Osteocyte (in vitro differentiated cells): ENCODE measurements at regions not wholly inside any gene's neighbourhood (a gene's known extent, or its start where the extent isn't known, plus 50 kb on each side); places are given as distances from the start of the nearest gene placed in this dataset.
"Not testable (repeated sequence)": the region's sequence is repeated elsewhere in the genome, so short reads cannot be mapped to it uniquely, and the experiment has no call there.

Experiments used
- DNase-seq: peaks from one replicate; pipeline ENCODE4 v3.0.0; 2021; ENCODE audit warnings: mixed read lengths; ENCODE audit not compliant: unreplicated experiment; ENCODE audit errors: extremely low spot score
- H3K27ac Mint-ChIP-seq: one replicate; pipeline ENCODE4 v1.8.0; 2021; ENCODE audit warnings: mild to moderate bottlenecking, mixed read lengths; ENCODE audit not compliant: unreplicated experiment
- H3K27me3 Mint-ChIP-seq: one replicate; pipeline ENCODE4 v1.8.0; 2021; ENCODE audit warnings: mixed read lengths; ENCODE audit not compliant: unreplicated experiment
- H3K36me3 Mint-ChIP-seq: one replicate; pipeline ENCODE4 v1.8.0; 2021; ENCODE audit warnings: mixed read lengths; ENCODE audit not compliant: unreplicated experiment
- H3K4me1 Mint-ChIP-seq: one replicate; pipeline ENCODE4 v1.8.0; 2021; ENCODE audit warnings: mixed read lengths; ENCODE audit not compliant: unreplicated experiment
- H3K4me3 Mint-ChIP-seq: one replicate; pipeline ENCODE4 v1.8.0; 2021; ENCODE audit warnings: mild to moderate bottlenecking, moderate library complexity, mixed read lengths; ENCODE audit not compliant: unreplicated experiment
- H3K9me3 Mint-ChIP-seq: one replicate; pipeline ENCODE4 v1.8.0; 2021; ENCODE audit warnings: mixed read lengths; ENCODE audit not compliant: unreplicated experiment
- CTCF ChIP-seq: fragments of 200-600 bp; sonication (generic); IDR thresholded peaks from 2 replicates; pipeline ENCODE4 v1.5.0; 2021; ENCODE audit warnings: antibody characterized with exemption, mild to moderate bottlenecking, moderate library complexity

- peaks cover 14% of the 10 kb centered on the region for H3K4me1 Mint-ChIP-seq
- no peak overlapping the region for H3K4me3 Mint-ChIP-seq
- H3K36me3 Mint-ChIP-seq: no peaks in the 10 kb centered on the region
- H3K9me3 Mint-ChIP-seq: no peaks in the 10 kb centered on the region
- no peak for TF ChIP-seq CTCF
- no peaks in the 10 kb centered on the region for H3K27me3 Mint-ChIP-seq
- no peak overlapping the region for H3K27ac Mint-ChIP-seq
- no peak for DNase-seq
Observed at GRCh38 chr3:34152656-34153055, 354.2 kb downstream of the PDCD6IP start.

GRCh38 chr3:34155108-34155507 is 356.7 kb downstream of the PDCD6IP start:
- Mint-ChIP-seq H3K4me1 (peaks cover 14% of the 10 kb centered on the region), H3K36me3 (no peaks in the 10 kb centered on the region), H3K9me3 (no peaks in the 10 kb centered on the region), H3K4me3 (no peak overlapping the region), H3K27me3 (no peaks in the 10 kb centered on the region), H3K27ac (no peak overlapping the region)
- no peak for TF ChIP-seq CTCF
- DNase-seq: no peak

- DNase-seq: no peak
- TF ChIP-seq CTCF: no peak
Observed at GRCh38 chr3:34155666-34156065, 357.2 kb downstream of the PDCD6IP start.

GRCh38 chr3:34157491-34157890 is 359.1 kb downstream of the PDCD6IP start:
- peak overlapping the region; percentile 11 for H3K27ac Mint-ChIP-seq
- H3K36me3 Mint-ChIP-seq: no peaks in the 10 kb centered on the region
- TF ChIP-seq CTCF: no peak
- DNase-seq: no peak
- no peaks in the 10 kb centered on the region for H3K27me3 Mint-ChIP-seq
- H3K4me1 Mint-ChIP-seq: peaks cover 12% of the 10 kb centered on the region
- H3K9me3 Mint-ChIP-seq: no peaks in the 10 kb centered on the region
- H3K4me3 Mint-ChIP-seq: no peak overlapping the region

More at GRCh38 chr3:34155666-34156065, 357.2 kb downstream of the PDCD6IP start:
- Mint-ChIP-seq H3K9me3 (no peaks in the 10 kb centered on the region), H3K4me1 (peaks cover 14% of the 10 kb centered on the region), H3K4me3 (no peak overlapping the region), H3K36me3 (no peaks in the 10 kb centered on the region), H3K27me3 (no peaks in the 10 kb centered on the region), H3K27ac (no peak overlapping the region)

GRCh38 chr3:34159613-34160420 is 361.4 kb downstream of the PDCD6IP start:
- Mint-ChIP-seq H3K27me3 (no peaks in the 10 kb centered on the region), H3K4me1 (peaks cover 12% of the 10 kb centered on the region), H3K9me3 (peaks cover 4% of the 10 kb centered on the region), H3K4me3 (no peak overlapping the region), H3K27ac (no peak overlapping the region), H3K36me3 (no peaks in the 10 kb centered on the region)
- no peak for DNase-seq
- TF ChIP-seq CTCF: no peak

GRCh38 chr3:34169636-34170035 is 371.2 kb downstream of the PDCD6IP start:
- not testable (repeated sequence) for H3K27me3 Mint-ChIP-seq, H3K27ac Mint-ChIP-seq, DNase-seq, H3K4me3 Mint-ChIP-seq
- Mint-ChIP-seq H3K36me3 (peaks cover 12% of the 10 kb centered on the region), H3K4me1 (peaks cover 25% of the 10 kb centered on the region), H3K9me3 (peaks cover 29% of the 10 kb centered on the region)
